DMS79 (cell line): ENCODE measurements at regions not wholly inside any gene's neighbourhood (a gene's known extent, or its start where the extent isn't known, plus 50 kb on each side); places are given as distances from the start of the nearest gene placed in this dataset.

Experiments used
- DNase-seq: peaks from one replicate; lab custom pipeline; 2025; lab: John Stamatoyannopoulos, UW

GRCh38 chr16:51657848-51658247, 506.8 kb upstream of the SALL1 start:
- DNase-seq = peak; percentile 28

GRCh38 chr16:51655249-51655648, 504.2 kb upstream of the SALL1 start:
- DNase-seq = no peak

- DNase-seq = no peak
Measured at GRCh38 chr16:51651061-51651466, 500.0 kb upstream of the SALL1 start.

- DNase-seq = no peak
Measured at GRCh38 chr16:51649631-51650030, 498.6 kb upstream of the SALL1 start.

- DNase-seq = no peak
Measured at GRCh38 chr16:51648526-51648925, 497.5 kb upstream of the SALL1 start.

GRCh38 chr16:51641191-51641765, 490.2 kb upstream of the SALL1 start:
- no peak for DNase-seq

- no peak for DNase-seq
Measured at GRCh38 chr16:51640196-51640595, 489.1 kb upstream of the SALL1 start.

GRCh38 chr16:51638339-51639135, 487.5 kb upstream of the SALL1 start:
- no peak for DNase-seq

- no peak for DNase-seq
Measured at GRCh38 chr16:51637770-51638094, 486.7 kb upstream of the SALL1 start.

GRCh38 chr16:51636920-51637769, 486.1 kb upstream of the SALL1 start:
- no peak for DNase-seq

- DNase-seq = no peak
Measured at GRCh38 chr16:51635181-51635580, 484.1 kb upstream of the SALL1 start.

- DNase-seq = no peak
Measured at GRCh38 chr16:51630076-51630475, 479.0 kb upstream of the SALL1 start.

GRCh38 chr16:51629576-51629975, 478.5 kb upstream of the SALL1 start:
- DNase-seq = no peak

- no peak for DNase-seq
Measured at GRCh38 chr16:51624080-51624775, 473.2 kb upstream of the SALL1 start.

GRCh38 chr16:51621610-51622009, 470.5 kb upstream of the SALL1 start:
- no peak for DNase-seq

GRCh38 chr16:51615141-51615540, 464.1 kb upstream of the SALL1 start:
- no peak for DNase-seq

- no peak for DNase-seq
Measured at GRCh38 chr16:51607201-51607651, 456.2 kb upstream of the SALL1 start.

- no peak for DNase-seq
Measured at GRCh38 chr16:51596247-51596646, 445.2 kb upstream of the SALL1 start.

GRCh38 chr16:51592535-51593300, 441.6 kb upstream of the SALL1 start:
- DNase-seq = peak; percentile 10

GRCh38 chr16:51592001-51592501, 441.0 kb upstream of the SALL1 start:
- peak; percentile 76 for DNase-seq

- DNase-seq = no peak
Measured at GRCh38 chr16:51591480-51591879, 440.4 kb upstream of the SALL1 start.
